ENCODE measurements at regions not wholly inside any gene's neighbourhood (a gene's known extent, or its start where the extent isn't known, plus 50 kb on each side); places are given as distances from the start of the nearest gene placed in this dataset.

- peak in 1 of 3 experiments; percentile 20 for TF ChIP-seq CTCF (IDR thresholded peaks at IDR 0.05)
- TF ChIP-seq POLR2AphosphoS5 (IDR thresholded peaks at IDR 0.05; ENCODE audit: insufficient read depth in 1 of 2, low read depth in 1 of 2) = no peak
Measured at GRCh38 chr2:12416600-12416999, 300.1 kb upstream of the TRIB2 start.
